ENCODE measurements at regions not wholly inside any gene's neighbourhood (a gene's known extent, or its start where the extent isn't known, plus 50 kb on each side); places are given as distances from the start of the nearest gene placed in this dataset.

DNA sequence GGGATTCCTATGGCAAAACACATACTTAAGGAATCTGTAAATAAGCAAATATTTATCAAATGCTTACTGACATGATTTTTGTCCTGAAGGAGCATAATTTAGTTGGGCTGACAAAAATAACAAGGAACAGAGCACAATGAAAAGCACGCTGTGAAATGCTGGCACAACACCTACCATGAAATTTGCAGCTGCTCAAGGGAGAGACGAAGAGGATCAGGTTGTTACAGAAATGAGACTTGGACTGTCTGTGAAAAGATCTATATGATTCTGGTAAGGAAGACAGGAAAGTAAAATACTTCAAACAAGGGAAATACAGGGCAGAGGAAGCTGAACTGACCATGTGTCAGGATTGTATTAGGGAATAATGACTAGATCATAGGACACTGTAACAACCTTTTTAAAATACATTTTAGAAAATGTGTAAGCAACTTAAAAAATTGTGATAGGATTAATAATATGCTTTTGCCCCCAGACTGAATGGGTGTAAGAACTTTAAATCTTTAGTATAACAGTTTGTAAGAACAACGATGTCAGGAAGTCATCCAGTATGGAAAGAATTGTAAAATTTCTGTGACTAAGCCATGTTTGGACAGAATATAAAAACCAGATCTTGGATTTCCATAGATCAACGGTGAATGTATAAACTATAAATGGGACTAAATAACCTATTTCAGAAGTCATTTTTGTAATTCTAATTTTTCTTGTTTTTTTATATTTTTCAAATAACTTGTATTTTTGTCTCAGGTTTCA, 1556.0 kb downstream of the EFNB2 start:
- no peak for DNase-seq (ENCODE audit: low read depth, low spot score)
- WGBS (ENCODE audit: insufficient coverage, insufficient read length), result no CpG with 5 or more reads among the region's 4 CpGs
- no peaks in the 10 kb centered on the region for H3K36me3 ChIP-seq (ENCODE audit: control insufficient read depth, insufficient read depth, low read length)

DNA sequence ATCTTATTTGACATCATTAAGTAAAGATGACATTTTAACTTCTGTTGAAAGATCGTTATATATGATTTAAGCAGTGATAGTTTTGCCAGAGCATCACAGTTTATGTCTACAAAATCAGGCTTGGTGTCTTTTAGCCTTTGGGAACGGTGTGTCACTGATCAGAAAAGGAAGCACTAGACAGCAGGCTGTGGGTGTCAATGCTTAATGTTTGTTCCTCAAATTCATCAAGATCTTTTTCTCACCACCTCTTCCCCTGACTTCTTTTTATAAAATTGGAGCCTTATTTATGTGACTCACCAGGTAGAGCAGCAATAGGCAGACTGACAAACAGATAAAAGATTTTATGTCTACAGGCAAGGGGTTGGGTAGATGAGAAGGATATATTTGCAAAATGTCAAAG, 1558.5 kb downstream of the EFNB2 start:
- H3K4me3 ChIP-seq (ENCODE audit: low read length), result no peak overlapping the region
- no peak for DNase-seq (ENCODE audit: low read depth, low spot score)

More for the DNA sequence above, 1556.0 kb downstream of the EFNB2 start:
- Histone ChIP-seq H3K9me3 (ENCODE audit: control insufficient read depth, insufficient read depth, low read length) (no peaks in the 10 kb centered on the region), H3K27me3 (ENCODE audit: control insufficient read depth, insufficient read depth, low read length) (no peaks in the 10 kb centered on the region), H3K4me1 (ENCODE audit: control insufficient read depth, insufficient read depth, low read length) (no peaks in the 10 kb centered on the region), H3K4me3 (ENCODE audit: low read length) (no peak overlapping the region), H3K27ac (ENCODE audit: low read length) (no peak overlapping the region)

DNA sequence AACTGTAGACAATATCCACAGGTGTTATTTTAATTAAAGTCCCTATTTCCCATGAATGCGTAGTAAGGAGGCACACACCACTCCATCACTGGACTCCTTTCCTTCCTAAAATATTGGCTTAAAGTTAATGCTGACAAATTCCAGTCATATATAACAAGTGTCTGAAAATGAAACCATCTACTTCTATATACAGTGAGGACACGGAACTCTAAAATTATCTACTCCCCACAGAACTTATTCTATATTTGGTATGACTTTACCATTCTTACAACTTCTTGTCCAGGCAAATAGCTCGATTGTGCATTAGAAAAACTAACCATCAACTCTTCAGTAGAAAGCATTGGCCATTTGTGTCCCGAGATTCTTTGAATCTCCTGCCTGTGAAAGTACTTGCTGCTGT, 1560.2 kb downstream of the EFNB2 start:
- Histone ChIP-seq H3K4me3 (ENCODE audit: low read length) (no peak overlapping the region), H3K4me1 (ENCODE audit: control insufficient read depth, insufficient read depth, low read length) (no peaks in the 10 kb centered on the region)

More for the DNA sequence above, 1558.5 kb downstream of the EFNB2 start:
- no peaks in the 10 kb centered on the region for H3K27me3 ChIP-seq (ENCODE audit: control insufficient read depth, insufficient read depth, low read length)
- WGBS (ENCODE audit: insufficient coverage, insufficient read length), result no CpG with 5 or more reads among the region's 2 CpGs
- H3K4me1 ChIP-seq (ENCODE audit: control insufficient read depth, insufficient read depth, low read length), result no peaks in the 10 kb centered on the region
- no peaks in the 10 kb centered on the region for H3K9me3 ChIP-seq (ENCODE audit: control insufficient read depth, insufficient read depth, low read length)
- no peak overlapping the region for H3K27ac ChIP-seq (ENCODE audit: low read length)
- H3K36me3 ChIP-seq (ENCODE audit: control insufficient read depth, insufficient read depth, low read length), result no peaks in the 10 kb centered on the region

DNA sequence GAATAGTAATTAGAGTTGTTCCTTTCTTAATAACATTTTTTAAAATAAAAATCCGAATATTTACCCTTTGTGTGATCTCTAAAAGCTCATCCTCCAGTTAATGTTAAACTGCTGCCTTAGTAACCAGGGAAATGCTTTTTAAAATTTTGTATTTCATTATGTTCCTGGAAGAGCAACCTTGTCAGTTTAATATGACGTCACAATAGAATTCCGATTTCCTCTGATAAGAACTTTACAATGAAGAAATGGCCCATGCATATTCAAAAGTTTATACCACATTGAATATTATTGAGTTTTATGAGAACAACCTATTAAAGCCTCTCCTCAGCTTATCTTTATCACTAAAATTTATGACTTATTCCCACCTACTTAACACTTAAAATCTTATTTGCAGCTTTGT, 1566.6 kb downstream of the EFNB2 start:
- no peak overlapping the region for H3K27ac ChIP-seq (ENCODE audit: low read length)
- no CpG with 5 or more reads among the region's 3 CpGs for WGBS (ENCODE audit: insufficient coverage, insufficient read length)
- no peaks in the 10 kb centered on the region for H3K27me3 ChIP-seq (ENCODE audit: control insufficient read depth, insufficient read depth, low read length)
- DNase-seq (ENCODE audit: low read depth, low spot score), result no peak
- no peaks in the 10 kb centered on the region for H3K36me3 ChIP-seq (ENCODE audit: control insufficient read depth, insufficient read depth, low read length)
- no peaks in the 10 kb centered on the region for H3K9me3 ChIP-seq (ENCODE audit: control insufficient read depth, insufficient read depth, low read length)
- H3K4me1 ChIP-seq (ENCODE audit: control insufficient read depth, insufficient read depth, low read length), result no peaks in the 10 kb centered on the region
- no peak overlapping the region for H3K4me3 ChIP-seq (ENCODE audit: low read length)

More for the DNA sequence above, 1560.2 kb downstream of the EFNB2 start:
- no peaks in the 10 kb centered on the region for H3K27me3 ChIP-seq (ENCODE audit: control insufficient read depth, insufficient read depth, low read length)
- WGBS (ENCODE audit: insufficient coverage, insufficient read length), result no CpG with 5 or more reads among the region's 4 CpGs
- H3K36me3 ChIP-seq (ENCODE audit: control insufficient read depth, insufficient read depth, low read length), result no peaks in the 10 kb centered on the region
- H3K9me3 ChIP-seq (ENCODE audit: control insufficient read depth, insufficient read depth, low read length), result no peaks in the 10 kb centered on the region
- DNase-seq (ENCODE audit: low read depth, low spot score), result no peak
- H3K27ac ChIP-seq (ENCODE audit: low read length), result no peak overlapping the region

DNA sequence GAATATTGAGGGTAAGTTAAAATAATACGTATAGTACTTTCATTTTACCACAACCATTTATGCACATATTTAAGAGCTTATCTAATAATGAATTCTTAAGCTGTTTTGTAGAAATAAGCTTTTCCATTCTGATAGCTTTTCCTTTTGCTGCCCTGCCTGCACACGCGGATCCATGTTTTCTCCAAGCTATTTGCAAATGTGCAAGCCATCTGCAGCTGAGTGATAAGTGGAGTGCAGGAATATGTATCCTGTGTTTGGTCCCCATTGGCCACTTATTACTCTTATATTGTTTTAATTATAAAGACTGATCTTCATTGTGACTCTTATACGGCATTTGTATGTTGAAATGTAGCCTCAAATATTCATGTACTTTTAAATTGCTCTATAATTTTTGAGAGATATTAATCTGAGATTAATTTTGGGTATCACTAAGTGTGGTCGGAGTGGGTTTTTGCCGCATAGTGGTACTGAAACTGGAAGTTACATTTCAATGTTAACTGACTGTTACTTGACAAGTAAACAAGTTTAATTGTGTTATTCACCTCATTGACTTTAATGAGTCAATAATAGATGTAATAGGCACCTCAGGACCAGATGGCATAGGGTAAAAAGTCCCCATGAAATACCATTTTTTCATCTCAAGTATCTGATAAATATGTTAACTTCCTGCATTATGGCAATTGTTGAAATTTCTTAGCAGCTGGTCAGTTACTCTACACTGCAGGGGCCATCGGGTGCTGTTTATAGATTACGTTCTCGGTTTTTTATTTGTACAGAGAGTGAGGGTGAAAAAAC, 1567.4 kb downstream of the EFNB2 start:
- no CpG with 5 or more reads among the region's 9 CpGs for WGBS (ENCODE audit: insufficient coverage, insufficient read length)
- Histone ChIP-seq H3K27ac (ENCODE audit: low read length) (no peak overlapping the region), H3K4me1 (ENCODE audit: control insufficient read depth, insufficient read depth, low read length) (no peaks in the 10 kb centered on the region), H3K4me3 (ENCODE audit: low read length) (no peak overlapping the region), H3K36me3 (ENCODE audit: control insufficient read depth, insufficient read depth, low read length) (no peaks in the 10 kb centered on the region), H3K27me3 (ENCODE audit: control insufficient read depth, insufficient read depth, low read length) (no peaks in the 10 kb centered on the region), H3K9me3 (ENCODE audit: control insufficient read depth, insufficient read depth, low read length) (no peaks in the 10 kb centered on the region)
- no peak for DNase-seq (ENCODE audit: low read depth, low spot score)

DNA sequence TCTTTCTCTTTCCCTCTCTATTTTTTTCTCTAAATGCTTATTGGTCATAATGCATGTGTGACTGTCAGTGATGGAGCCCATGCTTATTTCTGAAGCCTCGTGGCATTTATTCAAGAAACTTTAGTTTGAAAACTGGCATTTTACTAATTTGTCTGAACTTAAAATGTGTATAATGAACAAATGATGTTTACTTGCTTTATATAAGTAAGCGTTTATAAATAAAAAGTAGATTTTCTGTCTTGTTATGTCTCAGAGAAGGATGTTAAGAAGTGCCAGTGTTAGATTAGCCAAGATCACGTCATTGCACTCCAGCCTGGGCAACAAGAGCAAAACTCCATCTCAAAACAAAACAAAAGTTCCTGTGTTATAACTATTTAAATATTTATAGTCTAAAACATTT, 1568.1 kb downstream of the EFNB2 start:
- Histone ChIP-seq H3K36me3 (ENCODE audit: control insufficient read depth, insufficient read depth, low read length) (no peaks in the 10 kb centered on the region), H3K4me3 (ENCODE audit: low read length) (no peak overlapping the region), H3K9me3 (ENCODE audit: control insufficient read depth, insufficient read depth, low read length) (no peaks in the 10 kb centered on the region), H3K27me3 (ENCODE audit: control insufficient read depth, insufficient read depth, low read length) (no peaks in the 10 kb centered on the region), H3K4me1 (ENCODE audit: control insufficient read depth, insufficient read depth, low read length) (no peaks in the 10 kb centered on the region), H3K27ac (ENCODE audit: low read length) (no peak overlapping the region)
- DNase-seq (ENCODE audit: low read depth, low spot score), result no peak
- WGBS (ENCODE audit: insufficient coverage, insufficient read length), result 100% methylated on average over 1 of the region's 3 CpGs

DNA sequence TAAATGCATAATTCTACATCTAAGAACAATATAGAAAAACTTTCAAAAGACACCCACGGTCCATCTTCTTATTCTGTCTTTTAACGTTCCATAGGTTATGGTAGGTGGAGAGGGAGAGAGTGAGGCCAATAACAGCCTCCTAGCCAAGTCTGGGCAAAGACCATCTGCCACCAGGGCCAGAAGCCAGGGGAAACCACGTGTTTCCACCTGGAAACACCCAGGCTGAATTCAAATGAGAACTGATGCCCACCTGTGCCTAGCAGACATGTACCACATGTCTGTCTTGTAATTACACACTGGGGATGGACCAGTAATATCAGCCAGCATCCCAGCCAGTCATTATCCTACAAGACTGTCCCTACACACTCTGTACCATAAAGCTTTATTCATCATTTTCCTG, 1573.1 kb downstream of the EFNB2 start:
- H3K27me3 ChIP-seq (ENCODE audit: control insufficient read depth, insufficient read depth, low read length), result no peaks in the 10 kb centered on the region
- no CpG with 5 or more reads among the region's 3 CpGs for WGBS (ENCODE audit: insufficient coverage, insufficient read length)
- no peak overlapping the region for H3K4me3 ChIP-seq (ENCODE audit: low read length)
- H3K9me3 ChIP-seq (ENCODE audit: control insufficient read depth, insufficient read depth, low read length), result no peaks in the 10 kb centered on the region
- H3K27ac ChIP-seq (ENCODE audit: low read length), result no peak overlapping the region
- H3K4me1 ChIP-seq (ENCODE audit: control insufficient read depth, insufficient read depth, low read length), result no peaks in the 10 kb centered on the region
- no peaks in the 10 kb centered on the region for H3K36me3 ChIP-seq (ENCODE audit: control insufficient read depth, insufficient read depth, low read length)
- no peak for DNase-seq (ENCODE audit: low read depth, low spot score)

DNA sequence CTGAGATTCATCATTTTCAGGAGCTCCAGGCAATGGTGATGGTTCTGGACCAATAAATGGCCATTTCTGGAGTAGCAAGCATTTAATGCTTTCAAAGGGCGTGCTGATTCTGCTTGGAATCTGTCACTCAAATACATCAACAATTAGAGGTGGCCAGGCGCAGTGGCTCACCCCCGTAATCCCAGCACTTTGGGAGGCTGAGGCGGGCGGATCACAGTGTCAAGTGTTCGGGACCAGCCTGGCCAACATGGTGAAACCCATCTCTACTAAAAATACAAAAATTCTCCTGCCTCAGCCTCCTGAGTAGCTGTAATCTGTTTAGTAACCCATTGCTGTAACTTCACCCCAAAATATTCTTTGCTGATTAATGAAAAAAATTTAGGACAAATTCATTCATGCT, 1574.2 kb downstream of the EFNB2 start:
- Histone ChIP-seq H3K27ac (ENCODE audit: low read length) (no peak overlapping the region), H3K27me3 (ENCODE audit: control insufficient read depth, insufficient read depth, low read length) (no peaks in the 10 kb centered on the region), H3K4me3 (ENCODE audit: low read length) (no peak overlapping the region), H3K4me1 (ENCODE audit: control insufficient read depth, insufficient read depth, low read length) (no peaks in the 10 kb centered on the region), H3K9me3 (ENCODE audit: control insufficient read depth, insufficient read depth, low read length) (no peaks in the 10 kb centered on the region), H3K36me3 (ENCODE audit: control insufficient read depth, insufficient read depth, low read length) (no peaks in the 10 kb centered on the region)
- no CpG with 5 or more reads among the region's 6 CpGs for WGBS (ENCODE audit: insufficient coverage, insufficient read length)
- DNase-seq (ENCODE audit: low read depth, low spot score), result no peak

DNA sequence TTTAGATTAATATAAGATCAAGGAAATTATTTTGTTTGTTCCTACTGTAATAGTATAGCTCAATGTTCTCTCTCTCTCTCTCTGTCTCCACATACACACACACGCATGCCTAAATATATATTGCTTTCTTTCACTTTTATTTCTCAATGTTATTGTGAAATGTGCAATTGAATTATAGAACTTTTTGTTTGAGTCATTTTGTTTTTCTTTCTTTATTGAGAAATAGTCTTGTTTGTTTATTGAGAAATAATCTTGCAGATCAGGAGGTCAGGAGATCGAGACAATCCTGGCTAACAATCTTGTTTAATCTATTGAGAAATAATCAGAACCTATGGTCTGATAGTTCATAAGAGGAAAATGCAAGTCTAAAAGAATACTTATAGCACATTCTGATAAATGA, 1581.3 kb downstream of the EFNB2 start:
- Histone ChIP-seq H3K4me1 (ENCODE audit: control insufficient read depth, insufficient read depth, low read length) (no peaks in the 10 kb centered on the region), H3K4me3 (ENCODE audit: low read length) (no peak overlapping the region), H3K27me3 (ENCODE audit: control insufficient read depth, insufficient read depth, low read length) (no peaks in the 10 kb centered on the region), H3K9me3 (ENCODE audit: control insufficient read depth, insufficient read depth, low read length) (no peaks in the 10 kb centered on the region), H3K36me3 (ENCODE audit: control insufficient read depth, insufficient read depth, low read length) (no peaks in the 10 kb centered on the region), H3K27ac (ENCODE audit: low read length) (no peak overlapping the region)
- no peak for DNase-seq (ENCODE audit: low read depth, low spot score)
- WGBS (ENCODE audit: insufficient coverage, insufficient read length), result no CpG with 5 or more reads among the region's 2 CpGs

DNA sequence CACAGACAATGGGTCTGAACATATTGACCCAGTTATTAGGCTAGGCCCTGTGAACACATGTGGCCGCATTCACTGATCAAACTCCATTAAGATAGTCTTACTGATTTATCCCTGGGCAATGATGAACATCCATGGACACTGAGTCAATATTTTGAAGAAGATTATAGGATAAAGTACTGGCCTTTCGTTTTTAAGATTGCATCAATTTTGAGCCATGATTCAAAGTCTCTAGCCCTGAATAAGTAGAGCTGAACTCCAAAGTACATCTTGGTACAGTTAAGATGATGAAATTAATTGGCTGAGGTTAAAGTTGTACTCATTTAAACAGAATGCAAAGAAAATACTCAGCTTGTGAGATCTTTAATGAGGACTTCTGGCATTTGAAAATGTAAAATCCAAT, 1581.9 kb downstream of the EFNB2 start:
- DNase-seq (ENCODE audit: low read depth, low spot score), result no peak
- WGBS (ENCODE audit: insufficient coverage, insufficient read length), result no CpG with 5 or more reads among the region's 2 CpGs
- H3K9me3 ChIP-seq (ENCODE audit: control insufficient read depth, insufficient read depth, low read length), result no peaks in the 10 kb centered on the region
- no peaks in the 10 kb centered on the region for H3K36me3 ChIP-seq (ENCODE audit: control insufficient read depth, insufficient read depth, low read length)
- H3K4me1 ChIP-seq (ENCODE audit: control insufficient read depth, insufficient read depth, low read length), result no peaks in the 10 kb centered on the region
- no peak overlapping the region for H3K27ac ChIP-seq (ENCODE audit: low read length)
- H3K4me3 ChIP-seq (ENCODE audit: low read length), result no peak overlapping the region
- H3K27me3 ChIP-seq (ENCODE audit: control insufficient read depth, insufficient read depth, low read length), result no peaks in the 10 kb centered on the region

All from iPS DF 6.9 (cell line).